Left ventricle myocardium inferior (tissue), 1 donor: ENCODE measurements at regions not wholly inside any gene's neighbourhood (a gene's known extent, or its start where the extent isn't known, plus 50 kb on each side); places are given as distances from the start of the nearest gene placed in this dataset.

ENCODE experiments used
- DNase-seq: peaks from one replicate; pipeline ENCODE4 v3.0.0-alpha.2; 2020
- H3K27ac ChIP-seq: fragments of 200-600 bp; replicated peaks from 2 replicates; pipeline ENCODE4 v1.8.0; 2021
- H3K27me3 ChIP-seq: fragments of 200-600 bp; 2 replicates; pipeline ENCODE4 v1.8.0; 2021; ENCODE audit warnings: low read depth
- H3K36me3 ChIP-seq: fragments of 200-600 bp; 2 replicates; pipeline ENCODE4 v1.8.0; 2021
- H3K4me1 ChIP-seq: fragments of 200-600 bp; 2 replicates; pipeline ENCODE4 v1.8.0; 2021
- H3K4me3 ChIP-seq: fragments of 200-600 bp; 2 replicates; pipeline ENCODE4 v1.8.0; 2021; ENCODE audit warnings: mild to moderate bottlenecking, moderate library complexity
- H3K9me3 ChIP-seq: fragments of 200-600 bp; replicated peaks from 2 replicates; pipeline ENCODE4 v1.8.0; 2021
- CTCF ChIP-seq: fragments of 200-600 bp; IDR thresholded peaks from 2 replicates; pipeline ENCODE4 v1.8.0; 2021; ENCODE audit warnings: antibody characterized with exemption, mild to moderate bottlenecking, borderline replicate concordance
- intact Hi-C: fragments of 100-400 bp; cut with micrococcal nuclease; formaldehyde crosslinking; loops from one replicate; pipeline ENCODE4 v1.11.0; 2022
- donor health status: DM: no; HTN: yes; CAD: no; lungs with severe emphysema.

GRCh38 chrX:33726281-33727160, 405.6 kb downstream of the FAM47A start:
- no peaks in the 10 kb centered on the region for H3K4me1 ChIP-seq
- peak overlapping the region; percentile 55 for H3K4me3 ChIP-seq
- intact Hi-C loops, result no loop called here
- no peak for DNase-seq
- no peak for TF ChIP-seq CTCF
- H3K36me3 ChIP-seq, result no peaks in the 10 kb centered on the region
- H3K27me3 ChIP-seq, result peaks cover 4% of the 10 kb centered on the region
- H3K27ac ChIP-seq, result peak overlapping the region; percentile 16
- no peaks in the 10 kb centered on the region for H3K9me3 ChIP-seq

GRCh38 chrX:33725535-33726210, 406.4 kb downstream of the FAM47A start:
- Histone ChIP-seq H3K27ac (no peak overlapping the region), H3K36me3 (no peaks in the 10 kb centered on the region), H3K9me3 (no peaks in the 10 kb centered on the region), H3K4me3 (peak overlapping the region; percentile 55), H3K4me1 (no peaks in the 10 kb centered on the region), H3K27me3 (peaks cover 4% of the 10 kb centered on the region)
- DNase-seq, result no peak
- TF ChIP-seq CTCF, result no peak
- intact Hi-C loops, result no loop called here

- intact Hi-C loops, result no loop called here
- Histone ChIP-seq H3K27me3 (peaks cover 4% of the 10 kb centered on the region), H3K27ac (no peak overlapping the region), H3K4me1 (no peaks in the 10 kb centered on the region), H3K9me3 (no peaks in the 10 kb centered on the region), H3K36me3 (no peaks in the 10 kb centered on the region), H3K4me3 (no peak overlapping the region)
- no peak for TF ChIP-seq CTCF
- no peak for DNase-seq
These were observed 410.2 kb downstream of the FAM47A start for GRCh38 chrX:33721927-33722326.

- intact Hi-C loops, result no loop called here
- H3K27ac ChIP-seq, result no peak overlapping the region
- TF ChIP-seq CTCF, result no peak
- H3K27me3 ChIP-seq, result no peaks in the 10 kb centered on the region
- no peaks in the 10 kb centered on the region for H3K9me3 ChIP-seq
- no peak for DNase-seq
- H3K4me1 ChIP-seq, result no peaks in the 10 kb centered on the region
- no peak overlapping the region for H3K4me3 ChIP-seq
- H3K36me3 ChIP-seq, result no peaks in the 10 kb centered on the region
These were observed 446.0 kb downstream of the FAM47A start for GRCh38 chrX:33686105-33686504.
